ENCODE measurements at regions not wholly inside any gene's neighbourhood (a gene's known extent, or its start where the extent isn't known, plus 50 kb on each side); places are given as distances from the start of the nearest gene placed in this dataset.
"Not testable (repeated sequence)": the region's sequence is repeated elsewhere in the genome, so short reads cannot be mapped to it uniquely, and the experiment has no call there.

- peaks cover 2% of the 10 kb centered on the region for H3K9me3 ChIP-seq (ENCODE audit: control insufficient read depth, low read length)
- no peaks in the 10 kb centered on the region for H3K79me1 ChIP-seq (replicated peaks; ENCODE audit: low read length, poor library complexity, severe bottlenecking)
- no peaks in the 10 kb centered on the region for H3K27me3 ChIP-seq (ENCODE audit: control insufficient read depth in 1 of 2, insufficient read depth in 1 of 2, low read length in 2 of 2)
- H2BK120ac ChIP-seq (ENCODE audit: low read depth, low read length) = no peak overlapping the region
- H2BK15ac ChIP-seq (ENCODE audit: low read depth, poor library complexity, severe bottlenecking) = no peak overlapping the region
- no peak overlapping the region for H3K18ac ChIP-seq (ENCODE audit: low read depth in 1 of 2, low read length in 2 of 2)
- 79% methylated on average over 10 of the region's 12 CpGs for WGBS
- H2BK5ac ChIP-seq (ENCODE audit: low read depth, low read length, poor library complexity, severe bottlenecking) = no peak overlapping the region
- H2AK5ac ChIP-seq (ENCODE audit: low read length, severe bottlenecking) = no peak overlapping the region
- H4K91ac ChIP-seq (ENCODE audit: low read length) = no peak overlapping the region
- no peak overlapping the region for H4K8ac ChIP-seq (ENCODE audit: low read length)
- no peak for DNase-seq
- no peak overlapping the region for H3K4ac ChIP-seq (ENCODE audit: low read depth in 1 of 2, low read length in 2 of 2)
- no peak overlapping the region for H3K14ac ChIP-seq (ENCODE audit: low read length in 2 of 2)
- no peak overlapping the region for H2BK12ac ChIP-seq (ENCODE audit: low read length in 2 of 2)
- peak overlapping the region in 1 of 2 experiments; percentile 42 for H3K23ac ChIP-seq (ENCODE audit: low read length in 2 of 2)
- H3K4me1 ChIP-seq (ENCODE audit: control insufficient read depth, insufficient read depth, low read depth, low read length) = peaks cover 2% of the 10 kb centered on the region
- peak overlapping the region; percentile 35 for H3K9ac ChIP-seq (ENCODE audit: low read length)
- no peak overlapping the region for H3K27ac ChIP-seq (ENCODE audit: low read length, poor library complexity, severe bottlenecking)
- no peak overlapping the region for H3K4me3 ChIP-seq (ENCODE audit: insufficient read depth in 1 of 2, low read depth in 1 of 2, low read length in 2 of 2)
- no peak overlapping the region for H3K4me2 ChIP-seq (ENCODE audit: low read length, poor library complexity, severe bottlenecking)
- no peaks in the 10 kb centered on the region for H3K36me3 ChIP-seq (ENCODE audit: control insufficient read depth in 1 of 2, insufficient read depth in 2 of 2, low read depth in 1 of 2, low read length in 2 of 2)
- H2AFZ ChIP-seq (ENCODE audit: low read depth, low read length) = no peak overlapping the region
Measured at GRCh38 chr6:169397684-169398083, 144.0 kb upstream of the THBS2 start.

GRCh38 chr6:169396554-169397163 is 143.0 kb upstream of the THBS2 start:
- no peak overlapping the region for H3K4me2 ChIP-seq (ENCODE audit: low read length, poor library complexity, severe bottlenecking)
- no peak overlapping the region for H2BK15ac ChIP-seq (ENCODE audit: low read depth, poor library complexity, severe bottlenecking)
- H2AFZ ChIP-seq (ENCODE audit: low read depth, low read length) = no peak overlapping the region
- H4K91ac ChIP-seq (ENCODE audit: low read length) = no peak overlapping the region
- no peak overlapping the region for H4K8ac ChIP-seq (ENCODE audit: low read length)
- no peaks in the 10 kb centered on the region for H3K27me3 ChIP-seq (ENCODE audit: control insufficient read depth in 1 of 2, insufficient read depth in 1 of 2, low read length in 2 of 2)
- no peak overlapping the region for H2BK12ac ChIP-seq (ENCODE audit: low read length in 2 of 2)
- no peak overlapping the region for H2BK120ac ChIP-seq (ENCODE audit: low read depth, low read length)
- H3K79me1 ChIP-seq (replicated peaks; ENCODE audit: low read length, poor library complexity, severe bottlenecking) = no peaks in the 10 kb centered on the region
- no peak overlapping the region for H3K9ac ChIP-seq (ENCODE audit: low read length)
- H3K4me1 ChIP-seq (ENCODE audit: control insufficient read depth, insufficient read depth, low read depth, low read length) = peaks cover 2% of the 10 kb centered on the region
- no peak overlapping the region for H3K18ac ChIP-seq (ENCODE audit: low read depth in 1 of 2, low read length in 2 of 2)
- H3K14ac ChIP-seq (ENCODE audit: low read length in 2 of 2) = no peak overlapping the region
- no peaks in the 10 kb centered on the region for H3K36me3 ChIP-seq (ENCODE audit: control insufficient read depth in 1 of 2, insufficient read depth in 2 of 2, low read depth in 1 of 2, low read length in 2 of 2)
- no peak overlapping the region for H3K4me3 ChIP-seq (ENCODE audit: insufficient read depth in 1 of 2, low read depth in 1 of 2, low read length in 2 of 2)
- no peak overlapping the region for H3K4ac ChIP-seq (ENCODE audit: low read depth in 1 of 2, low read length in 2 of 2)
- H3K9me3 ChIP-seq (ENCODE audit: control insufficient read depth, low read length) = peaks cover 12% of the 10 kb centered on the region
- H2AK5ac ChIP-seq (ENCODE audit: low read length, severe bottlenecking) = no peak overlapping the region
- H2BK5ac ChIP-seq (ENCODE audit: low read depth, low read length, poor library complexity, severe bottlenecking) = no peak overlapping the region
- no peak for DNase-seq
- no peak overlapping the region for H3K27ac ChIP-seq (ENCODE audit: low read length, poor library complexity, severe bottlenecking)
- H3K23ac ChIP-seq (ENCODE audit: low read length in 2 of 2) = no peak overlapping the region
- 88% methylated on average over 19 of the region's 19 CpGs for WGBS

GRCh38 chr6:169396009-169396539 is 142.4 kb upstream of the THBS2 start:
- not testable (repeated sequence) for H2AK5ac ChIP-seq (ENCODE audit: low read length, severe bottlenecking); H3K14ac ChIP-seq (ENCODE audit: low read length in 2 of 2); H3K4ac ChIP-seq (ENCODE audit: low read depth in 1 of 2, low read length in 2 of 2); H2AFZ ChIP-seq (ENCODE audit: low read depth, low read length); H3K4me3 ChIP-seq (ENCODE audit: insufficient read depth in 1 of 2, low read depth in 1 of 2, low read length in 2 of 2); H3K36me3 ChIP-seq (ENCODE audit: control insufficient read depth in 1 of 2, insufficient read depth in 2 of 2, low read depth in 1 of 2, low read length in 2 of 2); H3K79me1 ChIP-seq (replicated peaks; ENCODE audit: low read length, poor library complexity, severe bottlenecking); H3K27ac ChIP-seq (ENCODE audit: low read length, poor library complexity, severe bottlenecking); H3K23ac ChIP-seq (ENCODE audit: low read length in 2 of 2); H4K91ac ChIP-seq (ENCODE audit: low read length); H2BK12ac ChIP-seq (ENCODE audit: low read length in 2 of 2); H3K27me3 ChIP-seq (ENCODE audit: control insufficient read depth in 1 of 2, insufficient read depth in 1 of 2, low read length in 2 of 2); H3K4me1 ChIP-seq (ENCODE audit: control insufficient read depth, insufficient read depth, low read depth, low read length); H3K4me2 ChIP-seq (ENCODE audit: low read length, poor library complexity, severe bottlenecking); H2BK15ac ChIP-seq (ENCODE audit: low read depth, poor library complexity, severe bottlenecking); H2BK5ac ChIP-seq (ENCODE audit: low read depth, low read length, poor library complexity, severe bottlenecking); H3K18ac ChIP-seq (ENCODE audit: low read depth in 1 of 2, low read length in 2 of 2); H2BK120ac ChIP-seq (ENCODE audit: low read depth, low read length); DNase-seq; H3K9ac ChIP-seq (ENCODE audit: low read length); H4K8ac ChIP-seq (ENCODE audit: low read length)
- WGBS = 57% methylated on average over 7 of the region's 7 CpGs
- peaks cover 17% of the 10 kb centered on the region for H3K9me3 ChIP-seq (ENCODE audit: control insufficient read depth, low read length)

GRCh38 chr6:169395080-169395805 is 141.6 kb upstream of the THBS2 start:
- Histone ChIP-seq H3K14ac (ENCODE audit: low read length in 2 of 2) (no peak overlapping the region), H2AK5ac (ENCODE audit: low read length, severe bottlenecking) (no peak overlapping the region), H3K18ac (ENCODE audit: low read depth in 1 of 2, low read length in 2 of 2) (no peak overlapping the region), H4K91ac (ENCODE audit: low read length) (no peak overlapping the region), H3K27me3 (ENCODE audit: control insufficient read depth in 1 of 2, insufficient read depth in 1 of 2, low read length in 2 of 2) (no peaks in the 10 kb centered on the region), H3K4me2 (ENCODE audit: low read length, poor library complexity, severe bottlenecking) (no peak overlapping the region), H3K23ac (ENCODE audit: low read length in 2 of 2) (no peak overlapping the region), H3K9me3 (ENCODE audit: control insufficient read depth, low read length) (peaks cover 23% of the 10 kb centered on the region), H3K79me1 (replicated peaks; ENCODE audit: low read length, poor library complexity, severe bottlenecking) (no peaks in the 10 kb centered on the region), H4K8ac (ENCODE audit: low read length) (no peak overlapping the region), H2BK15ac (ENCODE audit: low read depth, poor library complexity, severe bottlenecking) (no peak overlapping the region), H2BK5ac (ENCODE audit: low read depth, low read length, poor library complexity, severe bottlenecking) (no peak overlapping the region), H3K4ac (ENCODE audit: low read depth in 1 of 2, low read length in 2 of 2) (no peak overlapping the region), H3K9ac (ENCODE audit: low read length) (no peak overlapping the region), H2BK12ac (ENCODE audit: low read length in 2 of 2) (no peak overlapping the region), H2AFZ (ENCODE audit: low read depth, low read length) (no peak overlapping the region), H3K36me3 (ENCODE audit: control insufficient read depth in 1 of 2, insufficient read depth in 2 of 2, low read depth in 1 of 2, low read length in 2 of 2) (no peaks in the 10 kb centered on the region), H3K4me3 (ENCODE audit: insufficient read depth in 1 of 2, low read depth in 1 of 2, low read length in 2 of 2) (no peak overlapping the region), H3K4me1 (ENCODE audit: control insufficient read depth, insufficient read depth, low read depth, low read length) (peaks cover 2% of the 10 kb centered on the region), H3K27ac (ENCODE audit: low read length, poor library complexity, severe bottlenecking) (no peak overlapping the region), H2BK120ac (ENCODE audit: low read depth, low read length) (no peak overlapping the region)
- DNase-seq = no peak
- whole genome bisulfite sequencing = 71% methylated on average over 6 of the region's 7 CpGs

All from mesenchymal stem cell (in vitro differentiated cells and primary cell).